ENCODE measurements at regions not wholly inside any gene's neighbourhood (a gene's known extent, or its start where the extent isn't known, plus 50 kb on each side); places are given as distances from the start of the nearest gene placed in this dataset.

DNA sequence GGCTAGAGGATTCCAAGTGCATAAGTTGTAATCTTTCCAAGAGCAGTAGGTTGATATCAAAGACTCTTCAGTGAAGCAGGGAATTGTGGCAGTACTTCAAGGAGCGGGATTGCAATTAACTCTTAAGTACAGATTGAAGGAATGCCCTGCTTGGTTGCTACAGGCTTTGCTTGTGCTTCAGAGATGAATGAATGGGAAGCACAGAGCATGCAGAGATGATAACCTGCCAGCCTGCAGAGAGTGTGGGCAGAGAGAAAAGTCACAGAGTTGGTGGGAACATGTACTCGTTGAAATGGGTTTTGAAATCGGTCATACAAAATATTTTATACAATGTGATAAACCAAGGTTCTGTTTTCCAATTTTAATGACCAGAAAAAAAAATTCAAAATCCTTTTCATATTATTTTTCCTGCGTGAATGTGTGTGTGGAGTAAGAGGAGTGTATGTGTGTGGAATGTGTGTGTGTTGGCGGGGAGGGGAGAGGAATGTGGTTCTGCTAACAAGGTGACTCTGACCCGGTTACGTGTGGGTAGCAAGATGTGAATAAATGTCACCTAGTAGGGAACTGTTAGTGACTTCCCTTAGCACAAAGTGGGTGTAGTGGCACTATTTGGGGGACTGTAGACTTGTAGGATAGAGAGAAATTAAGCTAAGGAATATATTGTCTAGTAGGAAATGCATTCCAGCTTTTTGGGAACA lies 697.8 kb downstream of the GATA3 start:
- no peak overlapping the region for H3K27ac ChIP-seq (ENCODE audit: insufficient read depth, low read depth, low read length)
- no TSS peak for BruUV-seq (replicated peaks)
- H3K4me3 ChIP-seq (replicated peaks in 1 of 3; ENCODE audit: insufficient read depth in 1 of 3, low read depth in 1 of 3, low read length in 3 of 3), result no peak overlapping the region
- no peaks in the 10 kb centered on the region for H3K36me3 ChIP-seq (ENCODE audit: control insufficient read depth in 2 of 2, extremely low read depth in 1 of 2, insufficient read depth in 2 of 2, low read length in 2 of 2)
- H3K4me2 ChIP-seq (ENCODE audit: insufficient read depth, low read length), result no peak overlapping the region
- CTCF ChIA-PET, result no interaction called here
- FAIRE-seq, result no peak
- intact Hi-C loops (cut with micrococcal nuclease) (no loop called here), dilution Hi-C loops (cut with MboI; ENCODE audit: extremely low pct_ligation_motif_present, low sequenced_read_pairs) (no loop called here)
- no peaks in the 10 kb centered on the region for H3K9me3 ChIP-seq (replicated peaks; ENCODE audit: control insufficient read depth, insufficient read depth, low read length)
- no peaks in the 10 kb centered on the region for H4K20me1 ChIP-seq (replicated peaks; ENCODE audit: control insufficient read depth, extremely low read depth, insufficient read depth, low read length)
- H3K79me2 ChIP-seq (ENCODE audit: control insufficient read depth, insufficient read depth, low read length), result no peaks in the 10 kb centered on the region
- no peak overlapping the region for H2AFZ ChIP-seq (ENCODE audit: low read depth, low read length)
- no peaks in the 10 kb centered on the region for H3K4me1 ChIP-seq (ENCODE audit: control insufficient read depth, extremely low read depth, insufficient read depth, low read length)
- no peak for DNase-seq (ENCODE audit: low read depth, low spot score)
- H3K9me1 ChIP-seq (replicated peaks; ENCODE audit: control insufficient read depth, extremely low read depth, insufficient read depth, low read length), result no peaks in the 10 kb centered on the region
- POLR2A ChIA-PET, result no interaction called here
- TF ChIP-seq MYC (IDR thresholded peaks at IDR 0.05; ENCODE audit: low read depth, low read length) (no peak), POLR2AphosphoS5 (IDR thresholded peaks at IDR 0.05; ENCODE audit: insufficient read depth, low read depth, low read length) (no peak), GATA2 (IDR thresholded peaks at IDR 0.05; ENCODE audit: insufficient read depth, insufficient read length, low read depth, low read length) (no peak), POLR2A (IDR thresholded peaks at IDR 0.05; ENCODE audit: low read depth, low read length) (no peak), EZH2 (IDR thresholded peaks at IDR 0.05; ENCODE audit: borderline replicate concordance, low read depth, low read length, severe bottlenecking) (no peak), FOS (IDR thresholded peaks at IDR 0.05; ENCODE audit: borderline replicate concordance, insufficient read depth, low read length) (no peak), JUN (IDR thresholded peaks at IDR 0.05; ENCODE audit: borderline replicate concordance, insufficient read depth, insufficient read length, low read depth) (no peak)
- TF ChIP-seq, protein P1, sequence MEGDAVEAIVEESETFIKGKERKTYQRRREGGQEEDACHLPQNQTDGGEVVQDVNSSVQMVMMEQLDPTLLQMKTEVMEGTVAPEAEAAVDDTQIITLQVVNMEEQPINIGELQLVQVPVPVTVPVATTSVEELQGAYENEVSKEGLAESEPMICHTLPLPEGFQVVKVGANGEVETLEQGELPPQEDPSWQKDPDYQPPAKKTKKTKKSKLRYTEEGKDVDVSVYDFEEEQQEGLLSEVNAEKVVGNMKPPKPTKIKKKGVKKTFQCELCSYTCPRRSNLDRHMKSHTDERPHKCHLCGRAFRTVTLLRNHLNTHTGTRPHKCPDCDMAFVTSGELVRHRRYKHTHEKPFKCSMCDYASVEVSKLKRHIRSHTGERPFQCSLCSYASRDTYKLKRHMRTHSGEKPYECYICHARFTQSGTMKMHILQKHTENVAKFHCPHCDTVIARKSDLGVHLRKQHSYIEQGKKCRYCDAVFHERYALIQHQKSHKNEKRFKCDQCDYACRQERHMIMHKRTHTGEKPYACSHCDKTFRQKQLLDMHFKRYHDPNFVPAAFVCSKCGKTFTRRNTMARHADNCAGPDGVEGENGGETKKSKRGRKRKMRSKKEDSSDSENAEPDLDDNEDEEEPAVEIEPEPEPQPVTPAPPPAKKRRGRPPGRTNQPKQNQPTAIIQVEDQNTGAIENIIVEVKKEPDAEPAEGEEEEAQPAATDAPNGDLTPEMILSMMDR (IDR thresholded peaks at IDR 0.05; ENCODE audit: extremely low read depth in 1 of 2, insufficient read depth in 1 of 2, low read depth in 1 of 2, low read length in 2 of 2), result no peak
- TF ChIP-seq, protein P2, sequence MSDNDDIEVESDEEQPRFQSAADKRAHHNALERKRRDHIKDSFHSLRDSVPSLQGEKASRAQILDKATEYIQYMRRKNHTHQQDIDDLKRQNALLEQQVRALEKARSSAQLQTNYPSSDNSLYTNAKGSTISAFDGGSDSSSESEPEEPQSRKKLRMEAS (IDR thresholded peaks at IDR 0.05; ENCODE audit: insufficient read depth, insufficient read length), result no peak
- H3K27me3 ChIP-seq (ENCODE audit: control insufficient read depth in 2 of 2, insufficient read depth in 2 of 2, low read length in 2 of 2), result no peaks in the 10 kb centered on the region
- no peak overlapping the region for H3K9ac ChIP-seq (replicated peaks; ENCODE audit: extremely low read depth, insufficient read depth, low read length)

Data from endothelial cell of umbilical vein (primary cell).